ENCODE measurements at regions not wholly inside any gene's neighbourhood (a gene's known extent, or its start where the extent isn't known, plus 50 kb on each side); places are given as distances from the start of the nearest gene placed in this dataset.
"Not testable (repeated sequence)": the region's sequence is repeated elsewhere in the genome, so short reads cannot be mapped to it uniquely, and the experiment has no call there.

DNA sequence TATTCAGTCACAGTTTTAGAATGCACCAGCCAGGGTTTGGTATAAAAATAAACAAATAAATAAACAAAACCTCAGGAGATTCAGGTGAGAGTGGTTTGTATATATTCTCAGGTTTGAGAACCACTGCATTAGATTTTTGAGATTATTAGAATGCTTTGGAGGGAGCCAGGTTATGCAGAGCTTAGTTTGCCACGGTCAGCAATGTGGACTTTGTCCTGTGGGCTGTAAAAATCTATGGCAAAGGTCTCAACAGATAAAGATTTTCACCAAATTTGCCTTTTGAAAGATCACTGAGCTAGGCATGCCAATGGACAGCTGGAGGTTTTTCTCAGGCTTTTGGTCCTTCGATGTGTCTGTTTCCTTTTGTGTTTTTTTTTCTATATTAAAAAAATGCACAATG lies 650.1 kb upstream of the RAG2 start:
- no peak for DNase-seq

GRCh38 chr11:37246092-37246491 lies 648.1 kb upstream of the RAG2 start:
- DNase-seq = not testable (repeated sequence)

- DNase-seq = no peak
Observed at GRCh38 chr11:37230865-37231264, 632.8 kb upstream of the RAG2 start.

GRCh38 chr11:37223962-37224361 lies 625.9 kb upstream of the RAG2 start:
- no peak for DNase-seq

GRCh38 chr11:37203006-37203405 lies 605.0 kb upstream of the RAG2 start:
- no peak for DNase-seq

DNA sequence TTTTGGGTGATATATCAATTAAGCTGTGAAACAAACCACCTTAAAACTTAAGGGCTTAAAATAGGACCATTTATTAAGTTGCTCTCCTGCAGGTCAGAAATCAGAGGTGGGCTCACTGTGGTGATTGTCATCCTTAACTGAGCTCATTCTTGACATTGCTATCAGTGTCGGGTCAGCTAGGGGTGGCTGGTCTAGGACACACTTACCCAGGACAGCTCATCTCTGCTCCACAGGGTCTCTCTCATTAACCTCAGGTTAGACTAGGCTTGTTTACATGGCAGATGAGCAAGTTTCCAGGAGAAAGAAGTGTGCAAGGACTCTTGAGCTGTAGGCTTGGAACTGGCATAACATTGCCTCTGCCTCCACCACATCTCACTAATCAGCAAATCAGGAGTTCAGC lies 601.0 kb upstream of the RAG2 start:
- DNase-seq = no peak

- DNase-seq = no peak
Observed at GRCh38 chr11:37184326-37184725, 586.3 kb upstream of the RAG2 start.

DNA sequence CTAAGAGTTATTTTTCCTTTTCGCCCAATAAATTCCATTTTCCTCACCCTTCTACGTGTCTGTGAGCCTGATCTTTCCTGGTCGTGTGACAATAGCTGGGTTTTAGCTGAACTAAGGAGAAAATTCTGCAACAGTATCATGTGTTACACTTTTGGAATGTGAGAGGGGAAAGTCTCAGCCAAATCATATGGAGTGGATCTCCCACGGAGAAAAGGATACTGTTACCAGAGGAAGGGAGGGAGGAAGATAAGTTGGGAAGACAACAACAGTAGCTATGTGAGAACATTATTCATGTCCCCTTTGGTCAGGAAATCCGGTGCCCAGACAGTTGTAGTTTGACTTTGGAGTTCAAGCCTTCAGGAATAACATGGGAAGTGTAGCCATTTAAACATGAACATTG lies 584.0 kb upstream of the RAG2 start:
- DNase-seq = no peak

DNA sequence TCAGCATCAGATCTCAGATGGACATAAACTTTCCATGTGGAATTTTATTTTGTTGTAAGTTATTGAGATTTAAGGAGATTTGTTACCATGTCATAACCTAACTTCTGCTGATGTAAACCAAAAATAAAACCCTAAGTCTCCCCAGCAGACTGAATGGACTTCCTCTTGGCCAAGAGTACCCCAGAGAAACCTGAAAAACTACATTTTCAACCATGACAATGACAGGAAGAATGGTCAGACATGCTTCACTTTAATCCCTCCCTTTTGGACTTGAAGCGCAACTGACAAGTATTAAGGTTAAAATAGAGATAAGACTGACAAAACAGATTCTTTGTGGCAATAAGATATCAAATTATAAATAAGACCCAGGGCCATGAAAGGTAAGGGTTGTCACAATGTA lies 579.7 kb upstream of the RAG2 start:
- DNase-seq = no peak

- DNase-seq = no peak
Observed at GRCh38 chr11:37171451-37171850, 573.4 kb upstream of the RAG2 start.

GRCh38 chr11:37170311-37170710 lies 572.3 kb upstream of the RAG2 start:
- no peak for DNase-seq

DNA sequence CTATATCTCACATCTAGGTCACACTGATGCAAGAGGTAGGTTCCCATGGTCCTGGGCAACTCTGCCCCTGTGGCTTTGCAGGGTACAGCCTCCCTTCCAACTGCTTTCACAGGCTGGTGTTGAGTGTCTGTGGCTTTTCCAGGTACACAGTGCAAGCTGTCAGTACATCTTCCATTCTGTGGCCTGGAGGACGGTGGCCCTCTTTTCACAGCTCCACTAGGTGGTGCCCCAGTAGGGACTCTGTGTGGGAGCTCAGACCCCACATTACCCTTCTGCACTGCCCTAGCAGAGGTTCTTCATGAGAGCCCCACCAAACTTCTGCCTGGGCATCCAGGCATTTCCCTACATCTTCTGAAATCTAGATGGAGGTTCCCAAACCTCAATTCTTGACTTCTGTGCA lies 547.4 kb upstream of the RAG2 start:
- not testable (repeated sequence) for DNase-seq

- DNase-seq = no peak
Observed at GRCh38 chr11:37142591-37142990, 544.6 kb upstream of the RAG2 start.

DNA sequence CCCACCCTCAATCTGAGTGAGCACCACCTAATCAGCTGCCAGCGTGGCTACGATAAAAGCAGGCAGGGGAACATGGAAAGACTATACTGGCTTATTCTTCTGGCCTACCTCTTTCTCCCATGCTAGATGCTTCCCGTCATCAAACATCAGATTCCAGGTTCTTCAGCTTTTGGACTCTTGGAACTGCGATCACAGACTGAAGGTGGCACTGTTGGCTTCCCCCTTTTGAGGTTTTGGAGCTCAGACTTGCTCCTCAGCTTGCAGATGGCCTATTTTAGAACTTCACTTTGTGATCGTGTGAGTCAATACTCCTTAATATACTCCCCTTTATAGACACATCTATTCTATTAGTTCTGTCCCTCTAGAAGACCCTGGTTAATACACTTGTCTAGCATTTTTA lies 543.7 kb upstream of the RAG2 start:
- no peak for DNase-seq

GRCh38 chr11:37135606-37136005 lies 537.6 kb upstream of the RAG2 start:
- not testable (repeated sequence) for DNase-seq

- no peak for DNase-seq
Observed at GRCh38 chr11:37134637-37135036, 536.6 kb upstream of the RAG2 start.

DNA sequence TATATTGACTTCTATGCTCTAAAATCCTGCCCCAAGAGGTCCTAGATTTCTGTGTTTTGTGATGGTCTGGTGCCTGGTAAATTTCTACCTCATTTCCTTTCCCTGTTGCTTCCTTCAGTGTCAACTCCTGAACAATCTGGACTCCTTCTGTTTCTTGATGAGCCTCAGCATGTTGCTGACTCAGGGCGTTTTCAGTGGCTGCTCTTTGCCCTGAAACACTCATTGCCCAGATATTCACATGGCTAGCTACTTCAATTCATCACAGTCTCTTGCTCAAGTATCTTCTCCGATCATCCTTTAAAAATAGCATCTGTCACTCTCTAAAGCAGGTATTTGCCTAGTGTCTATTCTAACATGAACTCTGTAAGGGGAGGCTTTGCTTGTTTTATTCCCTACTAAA lies 526.3 kb upstream of the RAG2 start:
- DNase-seq = no peak

- no peak for DNase-seq
Observed at GRCh38 chr11:37115963-37116362, 517.9 kb upstream of the RAG2 start.

DNA sequence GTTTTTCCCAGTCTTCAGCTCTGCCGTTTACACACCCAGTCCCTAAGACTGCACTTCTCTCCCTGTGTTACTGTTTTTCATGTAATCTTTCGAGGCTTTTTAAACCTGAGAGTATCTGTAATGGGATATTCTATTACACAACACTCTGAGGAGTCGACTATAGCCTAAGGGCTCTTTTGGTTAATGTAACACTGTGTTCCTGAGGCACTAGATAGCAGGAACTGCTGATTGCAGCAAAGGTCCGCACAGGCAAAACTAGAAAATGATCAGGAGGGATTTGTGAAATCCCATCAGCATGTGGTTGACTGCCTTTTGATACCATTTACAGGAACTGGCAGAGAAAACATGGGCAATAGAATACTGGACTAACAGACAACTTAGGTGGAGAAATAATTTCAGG lies 512.3 kb upstream of the RAG2 start:
- no peak for DNase-seq

GRCh38 chr11:37109286-37109585 lies 511.2 kb upstream of the RAG2 start:
- no peak for DNase-seq

- DNase-seq = no peak
Observed at GRCh38 chr11:37108436-37109285, 510.6 kb upstream of the RAG2 start.

DNA sequence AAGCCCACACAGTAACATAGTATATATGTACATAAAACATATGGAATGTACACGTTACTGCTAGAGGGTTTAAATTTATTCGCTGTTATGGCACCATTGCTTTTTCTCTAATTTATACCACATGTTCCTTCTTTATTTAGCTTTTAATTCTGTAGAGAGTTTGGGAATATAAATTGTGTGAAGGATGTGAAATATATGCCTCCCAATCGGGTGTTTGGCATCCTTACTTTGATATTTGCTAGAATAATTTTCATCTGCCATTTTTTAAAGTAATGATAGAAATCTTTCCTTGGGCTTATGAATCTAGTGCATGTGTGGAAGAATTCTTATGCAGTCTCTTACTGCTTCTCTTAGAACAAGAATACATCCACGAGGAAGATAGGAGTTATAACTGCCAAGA lies 509.8 kb upstream of the RAG2 start:
- DNase-seq = no peak

DNA sequence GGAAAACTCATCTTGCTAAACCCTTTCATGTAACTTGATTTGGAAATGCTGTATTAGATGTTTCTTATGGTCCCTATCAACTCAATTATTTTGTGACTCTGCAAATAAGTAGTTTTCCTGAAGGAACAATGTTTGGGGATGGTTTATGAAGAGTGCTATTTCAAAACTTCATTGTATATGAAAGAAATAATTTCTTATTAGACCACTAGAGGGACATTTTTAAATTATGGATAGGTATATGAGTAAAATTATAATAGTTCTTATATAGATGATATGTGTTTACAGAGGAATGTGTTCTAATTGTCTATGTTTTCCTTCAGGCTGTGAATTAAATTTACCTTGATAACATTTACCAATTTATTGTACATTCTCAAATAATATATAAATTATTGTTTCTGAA lies 509.4 kb upstream of the RAG2 start:
- DNase-seq = no peak

- DNase-seq = no peak
Observed at GRCh38 chr11:37105427-37105826, 507.4 kb upstream of the RAG2 start.

- DNase-seq = no peak
Observed at GRCh38 chr11:37104380-37104779, 506.3 kb upstream of the RAG2 start.

DNA sequence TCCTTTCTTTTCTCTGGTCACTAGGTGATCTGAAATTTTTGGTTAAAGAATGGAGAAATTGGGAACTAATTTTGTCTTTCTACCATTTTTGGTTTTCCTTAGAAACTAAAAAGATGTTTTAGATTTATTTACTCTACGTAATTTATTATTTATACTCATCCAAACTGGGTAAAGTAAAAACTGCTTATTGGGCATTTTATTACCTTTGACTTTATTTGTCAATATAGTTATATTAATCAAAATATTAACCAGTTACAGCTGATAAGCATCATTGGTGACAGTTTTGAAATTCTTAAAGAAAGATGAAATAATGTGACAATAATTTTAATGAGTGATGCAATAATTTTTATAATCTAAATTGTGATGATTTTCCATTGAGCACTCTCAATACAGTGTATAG lies 502.0 kb upstream of the RAG2 start:
- DNase-seq = no peak
